CD4-positive, alpha-beta memory T cell (primary cell): ENCODE measurements at regions not wholly inside any gene's neighbourhood (a gene's known extent, or its start where the extent isn't known, plus 50 kb on each side); places are given as distances from the start of the nearest gene placed in this dataset.

Experiments
- CTCF ChIA-PET: fragments of 350-600 bp; sonication (Branson Sonifier 250); formaldehyde crosslinking; loops from one replicate; lab custom pipeline; 2021; ENCODE audit warnings: inconsistent platforms; ENCODE audit not compliant: partially characterized antibody; lab: Charles Lee
- POLR2A ChIA-PET: fragments of 350-600 bp; sonication (Branson Sonifier 250); formaldehyde crosslinking; loops from one replicate; lab custom pipeline; 2021; ENCODE audit not compliant: partially characterized antibody; lab: Charles Lee
- DNase-seq, 5 donors: peaks; one replicate each; pipeline versions ENCODE4 v3.0.0 to v3.0.0-alpha.2; 2020 to 2022; ENCODE audit warnings: mixed read lengths in 1 of 5
- H3K27ac ChIP-seq: one replicate; pipeline ENCODE4 v1.7.0; 2013; ENCODE audit warnings: low read depth, low read length
- H3K27me3 ChIP-seq: 2 replicates; pipeline ENCODE4 v1.7.0; 2013; ENCODE audit warnings: mild to moderate bottlenecking, low read length, moderate library complexity; ENCODE audit not compliant: insufficient read depth
- H3K36me3 ChIP-seq: 2 replicates; pipeline ENCODE4 v1.7.0; 2013; ENCODE audit warnings: mild to moderate bottlenecking, low read length, moderate library complexity; ENCODE audit not compliant: insufficient read depth
- H3K4me1 ChIP-seq: 2 replicates; pipeline ENCODE4 v1.7.0; 2013; ENCODE audit warnings: mild to moderate bottlenecking, low read length, moderate library complexity; ENCODE audit not compliant: insufficient read depth
- H3K4me3 ChIP-seq, 2 donors: one replicate each; pipeline ENCODE4 v1.7.0; 2013; ENCODE audit warnings: low read length in 2 of 2, mild to moderate bottlenecking in 1 of 2
- H3K9me3 ChIP-seq, 2 donors: one replicate each; pipeline ENCODE4 v1.7.0; 2013; ENCODE audit warnings: low read length in 2 of 2, control low read depth in 1 of 2; ENCODE audit not compliant: control insufficient read depth in 1 of 2
- H3K27ac Mint-ChIP-seq, 7 donors: one replicate each; pipeline ENCODE4 v1.8.0; 2020 to 2021; ENCODE audit warnings: mixed read lengths in 7 of 7, mild to moderate bottlenecking in 6 of 7, inconsistent platforms in 3 of 7, moderate library complexity in 3 of 7
- H3K27me3 Mint-ChIP-seq, 2 donors: one replicate each; pipeline ENCODE4 v1.8.0; 2020 to 2021; ENCODE audit warnings: mixed read lengths in 2 of 2
- H3K36me3 Mint-ChIP-seq, 2 donors: one replicate each; pipeline ENCODE4 v1.8.0; 2020 to 2021; ENCODE audit warnings: mixed read lengths in 2 of 2, inconsistent platforms in 1 of 2, mild to moderate bottlenecking in 1 of 2
- H3K4me1 Mint-ChIP-seq, 4 donors: one replicate each; pipeline ENCODE4 v1.8.0; 2020 to 2021; ENCODE audit warnings: mixed read lengths in 4 of 4, mild to moderate bottlenecking in 1 of 4
- H3K4me3 Mint-ChIP-seq, 8 donors: one replicate each; pipeline ENCODE4 v1.8.0; 2020 to 2021; ENCODE audit warnings: mixed read lengths in 8 of 8, mild to moderate bottlenecking in 7 of 8, moderate library complexity in 6 of 8, inconsistent platforms in 3 of 8
- H3K9me3 Mint-ChIP-seq, 8 donors: one replicate each; pipeline ENCODE4 v1.8.0; 2020 to 2021; ENCODE audit warnings: mixed read lengths in 8 of 8, mild to moderate bottlenecking in 5 of 8, inconsistent platforms in 3 of 8, moderate library complexity in 1 of 8
- intact Hi-C: fragments of 100-400 bp; cut with micrococcal nuclease; formaldehyde crosslinking; loops from one replicate; pipeline ENCODE4 v1.15.1; 2023

DNA sequence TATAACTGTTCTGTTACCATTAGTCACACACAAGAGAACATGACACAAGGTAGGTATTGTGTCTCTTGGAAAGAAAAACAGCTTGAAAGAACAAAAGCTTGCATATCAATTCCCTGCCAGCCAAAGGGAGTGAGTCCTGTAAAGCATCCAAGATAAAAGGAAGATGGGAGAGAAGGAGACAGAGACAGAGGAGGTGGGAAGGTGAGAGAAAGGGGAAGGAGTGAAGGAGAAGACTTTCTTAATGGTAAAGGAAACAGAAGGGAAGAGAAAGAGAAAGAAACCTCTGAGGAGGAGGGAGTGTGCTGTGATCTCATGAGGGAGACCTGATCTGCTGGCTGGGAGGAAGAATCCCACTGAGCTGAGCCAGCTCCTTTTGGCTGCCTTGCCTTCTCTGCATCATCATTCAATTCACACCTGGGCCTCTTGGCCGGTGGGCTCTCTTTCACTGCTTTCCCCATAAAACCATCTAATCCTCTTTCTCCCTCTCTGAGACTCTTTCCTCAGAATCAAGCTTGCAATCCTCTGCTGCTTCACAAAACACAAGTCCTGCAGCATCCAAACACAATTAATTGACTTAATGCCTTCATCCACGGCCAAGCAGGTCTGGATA, 271.6 kb downstream of the ABCC12 start:
- H3K27me3 ChIP-seq, result no peaks in the 10 kb centered on the region
- H3K9me3 Mint-ChIP-seq, result peaks cover 0 to 6% (median 0%) of the 10 kb centered on the region in 8 donors
- DNase-seq, result no peak
- H3K36me3 ChIP-seq, result no peaks in the 10 kb centered on the region
- no peak overlapping the region for H3K4me3 Mint-ChIP-seq
- ChIA-PET CTCF (no interaction called here), POLR2A (no interaction called here)
- no peaks in the 10 kb centered on the region for H3K4me1 ChIP-seq
- no peak overlapping the region for H3K4me3 ChIP-seq
- no peaks in the 10 kb centered on the region for H3K36me3 Mint-ChIP-seq
- intact Hi-C loops, result no loop called here
- peaks cover 0 to 2% (median 0%) of the 10 kb centered on the region in 4 donors for H3K4me1 Mint-ChIP-seq
- no peaks in the 10 kb centered on the region for H3K9me3 ChIP-seq
- no peak overlapping the region for H3K27ac ChIP-seq
- peaks cover 17 to 19% of the 10 kb centered on the region in 2 donors for H3K27me3 Mint-ChIP-seq
- H3K27ac Mint-ChIP-seq, result no peak overlapping the region

DNA sequence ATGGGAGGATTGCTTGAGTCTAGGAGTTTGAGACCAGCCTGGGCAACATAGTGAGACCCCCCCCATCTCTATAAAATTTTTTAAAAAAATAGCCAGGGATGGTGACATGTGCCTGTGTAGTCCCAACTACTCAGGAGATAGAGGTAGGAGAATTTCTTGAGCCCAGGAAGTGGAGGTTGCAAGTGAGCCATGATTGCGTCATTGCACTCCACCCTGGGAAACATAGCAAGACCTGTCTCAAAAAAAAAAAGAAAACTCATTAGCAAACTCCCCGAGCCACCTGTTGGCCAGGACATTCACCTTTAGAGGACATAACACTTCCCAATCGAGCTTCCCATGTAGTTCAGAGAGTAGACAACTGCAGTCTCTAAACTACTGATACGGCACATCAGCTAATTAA, 274.2 kb downstream of the ABCC12 start:
- H3K9me3 ChIP-seq, result no peaks in the 10 kb centered on the region
- intact Hi-C loops, result no loop called here
- DNase-seq, result no peak
- Mint-ChIP-seq H3K9me3 (peaks cover 0 to 3% (median 0%) of the 10 kb centered on the region in 8 donors), H3K4me3 (no peak overlapping the region), H3K4me1 (no peaks in the 10 kb centered on the region), H3K36me3 (no peaks in the 10 kb centered on the region), H3K27ac (no peak overlapping the region), H3K27me3 (peaks cover 6 to 8% of the 10 kb centered on the region in 2 donors)
- ChIA-PET CTCF (no interaction called here), POLR2A (no interaction called here)
- H3K27me3 ChIP-seq, result no peaks in the 10 kb centered on the region
- H3K4me1 ChIP-seq, result no peaks in the 10 kb centered on the region
- H3K4me3 ChIP-seq, result no peak overlapping the region
- H3K36me3 ChIP-seq, result no peaks in the 10 kb centered on the region
- no peak overlapping the region for H3K27ac ChIP-seq

DNA sequence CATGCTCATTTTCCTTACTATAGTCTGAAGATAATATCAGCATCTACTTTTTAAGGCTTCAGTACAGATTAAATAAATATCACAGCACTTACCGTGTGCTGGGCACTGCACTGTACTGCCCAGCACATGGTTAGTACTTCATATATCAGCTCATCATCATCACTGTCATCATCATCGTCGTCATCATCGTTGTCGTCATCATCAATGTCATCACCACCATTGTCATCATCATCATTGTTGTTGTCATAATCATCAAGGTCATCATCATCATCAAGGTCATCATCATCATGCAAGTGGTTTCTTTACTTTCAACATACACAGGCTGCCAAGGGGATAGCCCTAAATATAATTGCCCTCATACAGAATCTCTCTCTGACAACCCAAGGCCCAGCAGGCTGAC, 275.1 kb downstream of the ABCC12 start:
- no peak overlapping the region for H3K4me3 Mint-ChIP-seq
- no peak for DNase-seq
- Histone ChIP-seq H3K4me3 (no peak overlapping the region), H3K27ac (no peak overlapping the region), H3K27me3 (no peaks in the 10 kb centered on the region), H3K9me3 (no peaks in the 10 kb centered on the region), H3K4me1 (no peaks in the 10 kb centered on the region), H3K36me3 (no peaks in the 10 kb centered on the region)
- intact Hi-C loops, result no loop called here
- peaks cover 4 to 8% of the 10 kb centered on the region in 2 donors for H3K27me3 Mint-ChIP-seq
- ChIA-PET POLR2A (no interaction called here), CTCF (no interaction called here)
- H3K4me1 Mint-ChIP-seq, result no peaks in the 10 kb centered on the region
- H3K9me3 Mint-ChIP-seq, result peaks cover 0 to 3% (median 0%) of the 10 kb centered on the region in 8 donors
- H3K27ac Mint-ChIP-seq, result no peak overlapping the region
- no peaks in the 10 kb centered on the region for H3K36me3 Mint-ChIP-seq

DNA sequence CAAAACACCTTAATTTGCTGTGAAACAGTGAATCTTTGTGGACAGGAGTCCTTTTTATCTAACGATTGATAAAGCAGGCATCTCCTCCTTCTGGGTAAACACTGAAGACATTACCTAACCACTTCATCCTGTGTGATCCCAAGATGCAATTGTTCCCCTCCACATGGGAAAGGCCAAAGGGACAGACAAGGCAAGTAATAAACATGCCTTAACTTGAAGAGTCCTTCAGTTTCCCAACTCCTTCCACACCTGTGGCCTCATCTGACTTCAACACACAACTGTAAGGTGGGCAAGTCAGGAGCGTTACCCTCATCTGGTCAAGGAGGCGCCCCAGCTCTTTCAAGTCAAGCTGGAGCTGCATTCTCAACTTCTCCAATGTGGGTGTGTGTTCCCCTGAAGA, 278.6 kb downstream of the ABCC12 start:
- Mint-ChIP-seq H3K4me1 (no peaks in the 10 kb centered on the region), H3K36me3 (no peaks in the 10 kb centered on the region), H3K27me3 (peaks cover 2 to 4% of the 10 kb centered on the region in 2 donors), H3K4me3 (no peak overlapping the region), H3K27ac (no peak overlapping the region), H3K9me3 (peaks cover 0 to 4% (median 0%) of the 10 kb centered on the region in 8 donors)
- Histone ChIP-seq H3K9me3 (no peaks in the 10 kb centered on the region), H3K27ac (no peak overlapping the region), H3K27me3 (no peaks in the 10 kb centered on the region), H3K4me3 (no peak overlapping the region), H3K4me1 (no peaks in the 10 kb centered on the region), H3K36me3 (no peaks in the 10 kb centered on the region)
- intact Hi-C loops, result no loop called here
- ChIA-PET POLR2A (no interaction called here), CTCF (no interaction called here)
- DNase-seq, result no peak

GRCh38 chr16:47876511-47876910, 279.3 kb downstream of the ABCC12 start:
- H3K4me3 Mint-ChIP-seq, result peak overlapping the region in 1 of 8 donors; percentile 23
- Histone ChIP-seq H3K27me3 (no peaks in the 10 kb centered on the region), H3K9me3 (no peaks in the 10 kb centered on the region), H3K36me3 (no peaks in the 10 kb centered on the region), H3K4me1 (no peaks in the 10 kb centered on the region), H3K4me3 (no peak overlapping the region), H3K27ac (no peak overlapping the region)
- no peaks in the 10 kb centered on the region for H3K4me1 Mint-ChIP-seq
- intact Hi-C loops, result no loop called here
- DNase-seq, result no peak
- POLR2A ChIA-PET, result no interaction called here
- no peak overlapping the region for H3K27ac Mint-ChIP-seq
- CTCF ChIA-PET, result no interaction called here
- H3K9me3 Mint-ChIP-seq, result peaks cover 0 to 4% (median 1%) of the 10 kb centered on the region in 8 donors
- H3K36me3 Mint-ChIP-seq, result no peaks in the 10 kb centered on the region
- H3K27me3 Mint-ChIP-seq, result peaks cover 2 to 5% of the 10 kb centered on the region in 2 donors

GRCh38 chr16:47873434-47873833, 282.4 kb downstream of the ABCC12 start:
- H3K9me3 ChIP-seq, result no peaks in the 10 kb centered on the region
- Mint-ChIP-seq H3K27ac (no peak overlapping the region), H3K27me3 (peaks cover 4 to 6% of the 10 kb centered on the region in 2 donors), H3K4me3 (no peak overlapping the region), H3K4me1 (no peaks in the 10 kb centered on the region), H3K9me3 (peaks cover 0 to 4% (median 2%) of the 10 kb centered on the region in 8 donors), H3K36me3 (no peaks in the 10 kb centered on the region)
- DNase-seq, result no peak
- POLR2A ChIA-PET, result no interaction called here
- no peaks in the 10 kb centered on the region for H3K36me3 ChIP-seq
- CTCF ChIA-PET, result no interaction called here
- intact Hi-C loops, result no loop called here
- no peak overlapping the region for H3K27ac ChIP-seq
- no peaks in the 10 kb centered on the region for H3K27me3 ChIP-seq
- no peaks in the 10 kb centered on the region for H3K4me1 ChIP-seq
- H3K4me3 ChIP-seq, result no peak overlapping the region

GRCh38 chr16:47872225-47872624, 283.6 kb downstream of the ABCC12 start:
- POLR2A ChIA-PET, result no interaction called here
- no peak for DNase-seq

More at GRCh38 chr16:47872225-47872624, 283.6 kb downstream of the ABCC12 start:
- Mint-ChIP-seq H3K27ac (no peak overlapping the region), H3K4me3 (no peak overlapping the region), H3K9me3 (peaks cover 0 to 8% (median 5%) of the 10 kb centered on the region in 8 donors), H3K36me3 (no peaks in the 10 kb centered on the region), H3K4me1 (no peaks in the 10 kb centered on the region), H3K27me3 (peaks cover 4 to 6% of the 10 kb centered on the region in 2 donors)
- no peaks in the 10 kb centered on the region for H3K27me3 ChIP-seq
- H3K36me3 ChIP-seq, result no peaks in the 10 kb centered on the region
- intact Hi-C loops, result no loop called here
- no peak overlapping the region for H3K4me3 ChIP-seq
- no peak overlapping the region for H3K27ac ChIP-seq
- CTCF ChIA-PET, result no interaction called here
- no peaks in the 10 kb centered on the region for H3K9me3 ChIP-seq
- H3K4me1 ChIP-seq, result no peaks in the 10 kb centered on the region
